Suprapubic skin (tissue), 4 donors: ENCODE measurements at regions not wholly inside any gene's neighbourhood (a gene's known extent, or its start where the extent isn't known, plus 50 kb on each side); places are given as distances from the start of the nearest gene placed in this dataset.

ENCODE experiments used
- DNase-seq, 2 donors: peaks; one replicate each; pipeline ENCODE4 v3.0.0-alpha.2; 2019; ENCODE audit warnings: low spot score in 2 of 2
- H3K27ac ChIP-seq: fragments of 200-600 bp; sonication (generic); one replicate; pipeline ENCODE4 v1.5.1; 2019
- H3K27me3 ChIP-seq: fragments of 200-600 bp; sonication (generic); one replicate; pipeline ENCODE4 v1.5.1; 2019
- H3K36me3 ChIP-seq: fragments of 200-600 bp; sonication (generic); one replicate; pipeline ENCODE4 v1.5.1; 2019
- H3K4me1 ChIP-seq: fragments of 200-600 bp; sonication (generic); one replicate; pipeline ENCODE4 v1.5.1; 2019
- H3K4me3 ChIP-seq: fragments of 200-600 bp; sonication (generic); one replicate; pipeline ENCODE4 v1.5.1; 2019; ENCODE audit warnings: mild to moderate bottlenecking
- H3K9me3 ChIP-seq: fragments of 200-600 bp; sonication (generic); one replicate; pipeline ENCODE4 v1.5.1; 2019
- EP300 ChIP-seq: sonication (generic); formaldehyde crosslinking; IDR thresholded peaks from one replicate; pipeline ENCODE4 v1.6.1; 2017; ENCODE audit warnings: antibody characterized with exemption
- POLR2A ChIP-seq, 2 donors: fragments of 450-650 bp; IDR thresholded peaks; one replicate each; pipeline ENCODE4 v1.6.1; 2017; ENCODE audit warnings: antibody characterized with exemption in 2 of 2, mild to moderate bottlenecking in 2 of 2, moderate library complexity in 2 of 2
- POLR2AphosphoS5 ChIP-seq, 3 donors: sonication (generic); formaldehyde crosslinking; IDR thresholded peaks; one replicate each; pipeline ENCODE4 v1.6.1; 2017; ENCODE audit warnings: antibody characterized with exemption in 3 of 3
- WGBS: methylation state at CpG from one replicate; pipeline ENCODE4 v1.1.5; 2018; 5-methylcytosine and 5-hydroxymethylcytosine counted together
- TF ChIP-seq, protein P1 (sequence below), 2 donors: fragments of 200-600 bp in 1 of 2; fragments of 450-650 bp in 1 of 2; sonication (generic) in 1 of 2; IDR thresholded peaks; one replicate each; pipeline ENCODE4 v1.5.1; 2016 to 2019; ENCODE audit warnings: antibody characterized with exemption in 2 of 2, mild to moderate bottlenecking in 1 of 2, moderate library complexity in 1 of 2

DNA sequence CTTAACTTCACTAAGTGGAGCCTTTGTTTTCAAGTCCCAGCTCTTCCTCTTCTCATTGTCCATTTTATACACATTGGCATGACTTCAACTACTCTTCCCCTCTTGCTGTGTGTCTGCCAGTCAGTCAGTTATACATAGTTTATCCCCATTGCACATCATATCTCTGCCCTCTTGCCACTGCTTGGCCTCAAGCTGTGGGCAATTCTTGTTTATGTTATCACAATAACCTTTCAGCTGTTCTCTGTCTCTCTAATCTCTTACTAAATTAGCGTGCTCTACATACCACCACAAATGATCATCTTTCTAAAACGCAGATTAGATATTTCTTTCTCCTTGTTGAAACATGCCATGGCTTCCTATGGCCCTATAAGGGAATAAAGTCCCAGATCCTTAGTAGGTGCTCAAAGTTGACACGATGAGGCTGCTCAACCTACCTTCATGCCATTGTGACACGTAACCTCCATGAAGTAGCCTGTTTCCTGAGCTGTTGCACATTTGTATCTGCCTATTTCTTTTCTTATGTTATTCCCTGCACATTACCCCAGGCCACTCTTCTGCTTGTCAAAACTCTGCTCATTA lies 239.3 kb downstream of the GAS1 start:
- Histone ChIP-seq H3K4me1 (peaks cover 6% of the 10 kb centered on the region), H3K27me3 (no peaks in the 10 kb centered on the region), H3K36me3 (no peaks in the 10 kb centered on the region), H3K4me3 (no peak overlapping the region), H3K9me3 (no peaks in the 10 kb centered on the region), H3K27ac (no peak overlapping the region)
- DNase-seq: no peak
- 67% methylated on average over 4 of the region's 4 CpGs for WGBS
- no peak for TF ChIP-seq EP300

DNA sequence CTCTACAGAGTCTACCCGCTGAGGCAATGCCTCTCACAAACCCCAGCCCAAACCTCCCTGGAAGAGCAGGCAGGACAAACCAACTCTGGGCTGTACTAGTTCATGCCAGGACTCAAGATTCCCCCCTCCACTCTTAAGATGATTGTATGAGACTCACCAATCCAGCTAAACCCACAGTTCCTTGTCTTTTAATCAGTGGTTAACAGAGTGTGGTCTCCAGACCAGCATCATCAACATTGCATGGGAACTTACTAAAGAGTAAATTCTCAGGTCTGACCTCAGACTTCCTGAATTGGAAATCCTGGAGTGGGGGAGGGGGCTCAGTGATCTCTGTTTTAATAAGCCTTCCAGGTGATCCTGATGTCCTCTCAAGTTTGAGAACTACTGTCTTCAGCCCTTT lies 240.9 kb downstream of the GAS1 start:
- peaks cover 9% of the 10 kb centered on the region for H3K4me1 ChIP-seq
- 84% methylated on average over 1 of the region's 1 CpG for WGBS
- H3K9me3 ChIP-seq: no peaks in the 10 kb centered on the region
- no peaks in the 10 kb centered on the region for H3K36me3 ChIP-seq
- TF ChIP-seq, protein P1, sequence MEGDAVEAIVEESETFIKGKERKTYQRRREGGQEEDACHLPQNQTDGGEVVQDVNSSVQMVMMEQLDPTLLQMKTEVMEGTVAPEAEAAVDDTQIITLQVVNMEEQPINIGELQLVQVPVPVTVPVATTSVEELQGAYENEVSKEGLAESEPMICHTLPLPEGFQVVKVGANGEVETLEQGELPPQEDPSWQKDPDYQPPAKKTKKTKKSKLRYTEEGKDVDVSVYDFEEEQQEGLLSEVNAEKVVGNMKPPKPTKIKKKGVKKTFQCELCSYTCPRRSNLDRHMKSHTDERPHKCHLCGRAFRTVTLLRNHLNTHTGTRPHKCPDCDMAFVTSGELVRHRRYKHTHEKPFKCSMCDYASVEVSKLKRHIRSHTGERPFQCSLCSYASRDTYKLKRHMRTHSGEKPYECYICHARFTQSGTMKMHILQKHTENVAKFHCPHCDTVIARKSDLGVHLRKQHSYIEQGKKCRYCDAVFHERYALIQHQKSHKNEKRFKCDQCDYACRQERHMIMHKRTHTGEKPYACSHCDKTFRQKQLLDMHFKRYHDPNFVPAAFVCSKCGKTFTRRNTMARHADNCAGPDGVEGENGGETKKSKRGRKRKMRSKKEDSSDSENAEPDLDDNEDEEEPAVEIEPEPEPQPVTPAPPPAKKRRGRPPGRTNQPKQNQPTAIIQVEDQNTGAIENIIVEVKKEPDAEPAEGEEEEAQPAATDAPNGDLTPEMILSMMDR (IDR thresholded peaks at IDR 0.05): no peak
- TF ChIP-seq EP300 (no peak), POLR2AphosphoS5 (IDR thresholded peaks at IDR 0.05) (no peak), POLR2A (IDR thresholded peaks at IDR 0.05) (no peak)
- no peak for DNase-seq
- H3K4me3 ChIP-seq: no peak overlapping the region
- H3K27me3 ChIP-seq: no peaks in the 10 kb centered on the region
- peak overlapping the region; percentile 24 for H3K27ac ChIP-seq

DNA sequence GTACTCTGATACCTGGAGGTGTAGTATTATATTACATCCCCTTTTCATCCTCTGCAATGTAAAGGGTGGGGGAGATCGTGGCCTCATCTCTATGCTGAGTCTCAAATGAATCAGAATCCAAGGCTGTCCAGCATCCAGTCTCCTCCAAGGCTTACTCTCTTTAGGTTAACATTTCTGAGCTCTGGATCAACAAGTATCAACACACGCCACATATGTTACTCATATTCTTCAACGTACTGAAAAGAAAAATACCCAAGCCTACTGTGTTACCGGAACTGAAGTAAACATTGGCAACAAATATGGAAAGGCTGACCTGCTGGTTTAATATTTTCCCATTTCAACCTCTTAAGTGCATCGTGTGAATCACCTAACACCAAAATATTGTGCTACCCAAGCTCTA lies 241.8 kb downstream of the GAS1 start:
- Histone ChIP-seq H3K9me3 (no peaks in the 10 kb centered on the region), H3K27me3 (no peaks in the 10 kb centered on the region), H3K36me3 (no peaks in the 10 kb centered on the region), H3K4me3 (no peak overlapping the region), H3K4me1 (peaks cover 18% of the 10 kb centered on the region), H3K27ac (no peak overlapping the region)
- DNase-seq: no peak
- TF ChIP-seq POLR2AphosphoS5 (IDR thresholded peaks at IDR 0.05): no peak
- TF ChIP-seq, protein P1 (IDR thresholded peaks at IDR 0.05): no peak
- no peak for TF ChIP-seq EP300
- no peak for TF ChIP-seq POLR2A (IDR thresholded peaks at IDR 0.05)
- 63% methylated on average over 5 of the region's 5 CpGs for WGBS

DNA sequence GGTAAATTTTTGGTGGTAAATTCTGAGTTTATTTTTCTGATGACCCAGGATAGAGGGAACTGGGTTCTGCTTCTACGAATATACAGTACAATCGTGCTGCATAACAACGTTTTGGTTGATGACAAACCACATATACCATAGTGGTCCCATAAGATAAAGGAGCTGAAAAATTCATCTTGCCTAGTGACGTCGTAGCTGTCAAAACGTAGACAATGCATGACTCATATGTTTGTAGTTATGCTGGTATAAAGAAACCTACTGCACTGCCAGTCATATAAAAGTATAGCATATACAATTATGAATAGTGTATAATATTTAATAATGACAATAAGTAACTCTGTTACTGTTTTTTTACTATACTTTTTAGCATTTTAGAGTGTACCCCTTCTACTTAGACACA lies 244.0 kb downstream of the GAS1 start:
- DNase-seq: no peak
- Histone ChIP-seq H3K27ac (no peak overlapping the region), H3K4me1 (peaks cover 35% of the 10 kb centered on the region), H3K4me3 (no peak overlapping the region), H3K9me3 (no peaks in the 10 kb centered on the region), H3K36me3 (no peaks in the 10 kb centered on the region), H3K27me3 (no peaks in the 10 kb centered on the region)
- TF ChIP-seq EP300: no peak
- no peak for TF ChIP-seq POLR2AphosphoS5 (IDR thresholded peaks at IDR 0.05)
- TF ChIP-seq POLR2A (IDR thresholded peaks at IDR 0.05): no peak
- TF ChIP-seq, protein P1 (IDR thresholded peaks at IDR 0.05): no peak
- WGBS: 71% methylated on average over 6 of the region's 6 CpGs

DNA sequence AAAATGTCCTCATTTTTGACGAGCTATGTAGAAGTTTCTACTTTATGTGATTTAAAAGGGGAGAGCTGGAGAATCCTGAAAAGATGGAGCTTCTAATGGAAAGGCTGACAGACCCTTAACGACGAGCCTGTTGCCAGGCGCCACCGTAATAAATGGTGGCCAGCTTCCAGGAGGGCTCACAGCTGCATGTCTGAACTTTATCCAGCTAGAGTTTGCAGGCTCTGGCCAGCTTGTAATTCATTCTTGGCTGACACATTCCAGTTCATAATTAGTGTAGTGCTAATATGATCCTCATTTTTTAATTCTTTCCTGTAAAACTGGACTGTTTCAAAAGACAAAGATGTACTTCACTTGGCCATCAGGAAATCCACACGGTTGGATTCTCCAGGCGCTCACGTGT lies 246.7 kb downstream of the GAS1 start:
- TF ChIP-seq EP300 (no peak), POLR2A (IDR thresholded peaks at IDR 0.05) (no peak), POLR2AphosphoS5 (IDR thresholded peaks at IDR 0.05) (no peak)
- TF ChIP-seq, protein P1 (IDR thresholded peaks at IDR 0.05): no peak
- Histone ChIP-seq H3K27me3 (no peaks in the 10 kb centered on the region), H3K4me1 (peaks cover 49% of the 10 kb centered on the region), H3K27ac (peak overlapping the region; percentile 61), H3K36me3 (no peaks in the 10 kb centered on the region), H3K4me3 (no peak overlapping the region), H3K9me3 (no peaks in the 10 kb centered on the region)
- peak in 1 of 2 donors; percentile 70 for DNase-seq
- 18% methylated on average over 8 of the region's 8 CpGs for WGBS

DNA sequence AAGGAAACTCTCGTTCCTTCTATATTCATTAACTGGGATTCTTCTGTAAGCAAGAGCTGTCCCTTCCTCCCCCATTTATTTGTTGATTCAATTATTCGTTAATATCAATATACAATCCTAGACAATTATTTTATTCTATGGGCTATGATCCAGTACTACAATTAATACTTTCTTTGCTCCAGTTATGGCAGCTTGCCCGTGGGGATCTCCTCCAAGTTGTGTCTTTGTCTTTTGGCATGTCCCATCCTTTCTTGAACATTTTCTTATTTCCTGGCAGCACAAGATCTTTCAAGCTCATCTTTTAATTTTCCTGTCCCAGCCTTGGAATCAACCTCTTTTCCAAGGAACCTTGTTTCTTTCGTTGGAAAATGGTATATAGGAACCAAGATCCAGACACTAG lies 249.3 kb downstream of the GAS1 start:
- Histone ChIP-seq H3K9me3 (no peaks in the 10 kb centered on the region), H3K27ac (no peak overlapping the region), H3K4me3 (no peak overlapping the region), H3K4me1 (peaks cover 49% of the 10 kb centered on the region), H3K36me3 (no peaks in the 10 kb centered on the region), H3K27me3 (no peaks in the 10 kb centered on the region)
- DNase-seq: no peak
- TF ChIP-seq POLR2A (IDR thresholded peaks at IDR 0.05): no peak
- WGBS: 22% methylated on average over 4 of the region's 4 CpGs
